Body of pancreas (tissue), 4 donors: ENCODE measurements at regions not wholly inside any gene's neighbourhood (a gene's known extent, or its start where the extent isn't known, plus 50 kb on each side); places are given as distances from the start of the nearest gene placed in this dataset.
A peak's percentile ranks its signal among the peaks of the same experiment; 100 is the strongest.

Experiments
- ATAC-seq: fragments of 150-250 bp; one replicate; pipeline ENCODE4 v1.9.1; 2016
- DNase-seq, 4 donors: peaks; one replicate each; pipeline ENCODE4 v3.0.0-alpha.2; 2019
- H3K27ac ChIP-seq, 4 donors: fragments of 200-600 bp; sonication (generic); 1 replicate in 3 of 4; 2 replicates in 1 of 4; pipeline versions ENCODE4 v1.5.1 to v1.6.1; 2016 to 2019; ENCODE audit warnings: mild to moderate bottlenecking in 1 of 4, mixed read lengths in 1 of 4, moderate library complexity in 1 of 4
- H3K27me3 ChIP-seq, 2 donors: fragments of 200-600 bp; sonication (generic); one replicate each; pipeline ENCODE4 v1.6.0; 2016; ENCODE audit warnings: mild to moderate bottlenecking in 1 of 2
- H3K36me3 ChIP-seq, 2 donors: fragments of 200-600 bp; sonication (generic); replicated peaks in 1 of 2; 2 replicates each; pipeline ENCODE4 v1.5.1; 2016; ENCODE audit warnings: low read depth in 2 of 2; ENCODE audit not compliant: insufficient read depth in 1 of 2
- H3K4me1 ChIP-seq: fragments of 200-600 bp; sonication (generic); one replicate; pipeline ENCODE4 v1.6.0; 2016
- H3K4me3 ChIP-seq, 2 donors: fragments of 200-600 bp; sonication (generic); 1 replicate in 1 of 2; 2 replicates in 1 of 2; pipeline ENCODE4 v1.5.1; 2016 to 2019
- H3K9me3 ChIP-seq, 3 donors: fragments of 200-600 bp; sonication (generic); 1 replicate in 2 of 3; 2 replicates in 1 of 3; pipeline ENCODE4 v1.5.1; 2016
- POLR2A ChIP-seq, 3 donors: fragments of 450-650 bp; IDR thresholded peaks; one replicate each; pipeline ENCODE4 v1.6.1; 2016; ENCODE audit warnings: antibody characterized with exemption in 3 of 3, mild to moderate bottlenecking in 2 of 3
- WGBS, 2 donors: methylation state at CpG; one replicate each; pipeline ENCODE4 v1.1.5; 2017; 5-methylcytosine and 5-hydroxymethylcytosine counted together
- intact Hi-C: fragments of 100-400 bp; cut with DNase I; formaldehyde crosslinking; loops from one replicate; pipeline ENCODE4 v1.15.1; 2023
- TF ChIP-seq, protein P1 (sequence below), 7 experiments: fragments of 450-650 bp in 4 of 7; fragments of 200-600 bp in 3 of 7; sonication (generic) in 3 of 7; IDR thresholded peaks; one replicate each; pipeline ENCODE4 v1.5.1; 2016 to 2019; ENCODE audit warnings: antibody characterized with exemption in 7 of 7

DNA sequence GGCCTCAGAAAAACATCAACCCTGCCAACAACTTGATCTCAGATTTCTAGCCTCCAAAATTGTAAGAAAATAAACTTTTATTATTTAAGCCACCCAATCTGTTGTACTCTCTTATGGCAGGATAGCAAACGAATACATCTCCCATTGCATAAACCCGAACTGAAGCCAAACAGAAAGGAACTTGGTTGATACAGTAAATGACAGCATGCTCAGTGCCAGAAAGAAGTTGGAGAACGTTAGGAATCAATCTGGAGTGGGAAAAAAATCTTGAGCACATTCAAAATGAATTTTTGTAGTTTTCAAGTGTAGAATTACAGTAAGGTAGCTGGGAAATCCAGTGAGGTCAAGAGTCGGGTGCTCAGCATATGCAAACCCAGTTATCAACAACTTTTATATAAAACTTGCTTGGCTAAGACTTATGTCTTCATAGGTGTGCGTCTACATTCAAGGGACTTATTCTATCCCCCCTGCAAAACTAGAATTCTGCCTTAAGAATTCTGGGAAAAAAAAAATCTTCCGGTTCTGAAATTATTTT, 157.5 kb upstream of the ANKRD50 start:
- H3K4me3 ChIP-seq: no peak overlapping the region
- 75% methylated on average over 6 of the region's 6 CpGs for WGBS, 2 donors
- TF ChIP-seq POLR2A (IDR thresholded peaks at IDR 0.05): no peak
- TF ChIP-seq, protein P1, sequence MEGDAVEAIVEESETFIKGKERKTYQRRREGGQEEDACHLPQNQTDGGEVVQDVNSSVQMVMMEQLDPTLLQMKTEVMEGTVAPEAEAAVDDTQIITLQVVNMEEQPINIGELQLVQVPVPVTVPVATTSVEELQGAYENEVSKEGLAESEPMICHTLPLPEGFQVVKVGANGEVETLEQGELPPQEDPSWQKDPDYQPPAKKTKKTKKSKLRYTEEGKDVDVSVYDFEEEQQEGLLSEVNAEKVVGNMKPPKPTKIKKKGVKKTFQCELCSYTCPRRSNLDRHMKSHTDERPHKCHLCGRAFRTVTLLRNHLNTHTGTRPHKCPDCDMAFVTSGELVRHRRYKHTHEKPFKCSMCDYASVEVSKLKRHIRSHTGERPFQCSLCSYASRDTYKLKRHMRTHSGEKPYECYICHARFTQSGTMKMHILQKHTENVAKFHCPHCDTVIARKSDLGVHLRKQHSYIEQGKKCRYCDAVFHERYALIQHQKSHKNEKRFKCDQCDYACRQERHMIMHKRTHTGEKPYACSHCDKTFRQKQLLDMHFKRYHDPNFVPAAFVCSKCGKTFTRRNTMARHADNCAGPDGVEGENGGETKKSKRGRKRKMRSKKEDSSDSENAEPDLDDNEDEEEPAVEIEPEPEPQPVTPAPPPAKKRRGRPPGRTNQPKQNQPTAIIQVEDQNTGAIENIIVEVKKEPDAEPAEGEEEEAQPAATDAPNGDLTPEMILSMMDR (IDR thresholded peaks at IDR 0.05): no peak
- ATAC-seq (no peak), DNase-seq (no peak)
- H3K27ac ChIP-seq: no peak overlapping the region
- intact Hi-C loops: no loop called here
- no peaks in the 10 kb centered on the region for H3K9me3 ChIP-seq
- H3K4me1 ChIP-seq: no peaks in the 10 kb centered on the region
- H3K36me3 ChIP-seq: no peaks in the 10 kb centered on the region
- H3K27me3 ChIP-seq: no peaks in the 10 kb centered on the region

DNA sequence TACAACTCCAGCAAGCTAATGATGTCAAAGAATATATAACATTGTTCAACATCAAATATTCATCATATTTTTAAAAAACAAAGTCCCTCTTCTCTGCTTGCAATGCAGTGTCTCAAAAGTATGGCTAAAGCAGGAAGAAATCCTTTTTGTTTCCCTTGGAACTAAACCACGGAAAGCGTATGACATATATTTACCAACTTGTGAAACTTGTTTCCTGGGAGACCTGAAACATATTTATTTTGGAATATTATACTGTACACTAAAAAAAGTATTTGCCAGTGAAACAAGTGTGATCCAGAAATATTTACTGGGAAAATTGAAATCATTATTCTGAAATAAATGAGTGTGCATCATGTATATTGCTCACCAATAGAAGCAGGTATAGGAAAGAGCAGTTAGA, 156.0 kb upstream of the ANKRD50 start:
- no peak for TF ChIP-seq POLR2A (IDR thresholded peaks at IDR 0.05)
- TF ChIP-seq, protein P1 (IDR thresholded peaks at IDR 0.05): no peak
- no peaks in the 10 kb centered on the region for H3K27me3 ChIP-seq
- ATAC-seq: peak; percentile 81
- H3K4me3 ChIP-seq: no peak overlapping the region
- no peaks in the 10 kb centered on the region for H3K36me3 ChIP-seq
- no peaks in the 10 kb centered on the region for H3K4me1 ChIP-seq
- H3K9me3 ChIP-seq: no peaks in the 10 kb centered on the region
- H3K27ac ChIP-seq: no peak overlapping the region
- WGBS, 2 donors: 30 to 40% methylated on average over 2 of the region's 2 CpGs
- intact Hi-C loops: no loop called here
- DNase-seq: no peak

DNA sequence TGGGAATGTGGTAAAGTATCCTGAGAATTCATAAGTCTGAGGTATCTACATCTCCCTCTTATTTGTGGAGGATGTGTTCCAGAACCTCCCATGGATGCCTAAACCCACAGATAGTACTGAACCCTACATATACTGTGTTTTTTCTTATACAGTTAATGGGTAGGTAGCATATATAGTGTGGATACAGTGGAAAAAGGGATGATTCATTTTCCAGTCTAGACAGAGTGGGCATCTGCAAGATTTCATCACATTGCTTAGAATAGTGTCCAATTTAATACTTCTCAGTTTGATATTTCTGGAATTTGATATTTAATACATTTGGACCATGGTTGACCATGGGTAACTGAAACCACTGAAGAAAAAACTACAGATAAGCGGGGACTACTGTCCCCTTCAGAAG, 155.0 kb upstream of the ANKRD50 start:
- 88 to 94% methylated on average over 1 of the region's 1 CpG for WGBS, 2 donors
- no peak for DNase-seq
- Histone ChIP-seq H3K4me1 (no peaks in the 10 kb centered on the region), H3K27me3 (no peaks in the 10 kb centered on the region), H3K9me3 (no peaks in the 10 kb centered on the region), H3K36me3 (no peaks in the 10 kb centered on the region), H3K27ac (no peak overlapping the region), H3K4me3 (no peak overlapping the region)
- intact Hi-C loops: no loop called here
- TF ChIP-seq POLR2A (IDR thresholded peaks at IDR 0.05): no peak
- TF ChIP-seq, protein P1 (IDR thresholded peaks at IDR 0.05): no peak
- no peak for ATAC-seq

DNA sequence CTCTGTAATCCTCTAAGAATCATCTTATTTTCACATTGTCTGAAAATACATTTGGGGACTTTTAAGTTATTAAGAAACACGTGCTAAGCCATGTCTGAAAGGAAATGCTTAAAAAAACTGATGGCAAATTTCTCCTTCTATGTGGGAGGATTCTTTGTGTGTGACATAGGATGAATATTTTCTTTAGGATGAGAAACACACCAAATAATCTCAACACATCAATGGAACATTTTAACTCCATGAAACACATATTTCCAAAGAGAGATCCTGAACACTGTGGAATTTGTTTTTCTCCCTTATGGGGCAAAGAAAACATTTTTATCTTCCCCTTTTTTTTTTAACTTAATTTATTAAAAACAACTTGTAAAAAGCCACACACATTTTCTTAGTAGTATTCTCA, 153.8 kb upstream of the ANKRD50 start:
- DNase-seq (no peak), ATAC-seq (no peak)
- TF ChIP-seq POLR2A (IDR thresholded peaks at IDR 0.05): no peak
- TF ChIP-seq, protein P1 (IDR thresholded peaks at IDR 0.05): no peak
- 73 to 81% methylated on average over 1 of the region's 1 CpG for WGBS, 2 donors
- Histone ChIP-seq H3K9me3 (no peaks in the 10 kb centered on the region), H3K36me3 (no peaks in the 10 kb centered on the region), H3K27me3 (no peaks in the 10 kb centered on the region), H3K4me1 (no peaks in the 10 kb centered on the region), H3K27ac (no peak overlapping the region), H3K4me3 (no peak overlapping the region)
- intact Hi-C loops: no loop called here

DNA sequence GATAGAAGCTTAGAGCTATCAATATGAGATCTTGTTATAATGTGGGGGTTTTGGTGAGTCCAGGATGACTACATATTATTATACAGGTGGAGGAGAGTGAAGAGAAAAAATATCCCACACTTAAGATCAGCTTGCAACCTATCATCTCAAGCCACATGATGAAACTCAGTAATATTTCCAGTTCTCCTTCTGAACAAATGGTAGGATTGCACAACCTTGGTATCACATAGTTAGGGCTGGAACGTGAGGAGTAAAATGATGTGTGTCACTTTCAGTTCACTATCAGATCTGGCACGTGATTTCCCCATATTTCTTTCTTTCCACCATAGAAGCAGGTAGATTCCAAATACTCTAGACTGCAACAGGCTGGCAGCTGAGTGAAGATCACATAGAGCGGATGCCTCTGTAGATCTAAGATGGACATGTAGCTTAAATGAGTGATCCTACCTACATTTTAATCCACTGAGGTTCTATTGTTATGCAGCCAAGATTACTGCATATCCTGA, 150.6 kb upstream of the ANKRD50 start:
- no peak overlapping the region for H3K4me3 ChIP-seq
- DNase-seq (no peak), ATAC-seq (no peak)
- peaks cover 10% of the 10 kb centered on the region for H3K4me1 ChIP-seq
- intact Hi-C loops: no loop called here
- no peak overlapping the region for H3K27ac ChIP-seq
- H3K9me3 ChIP-seq: no peaks in the 10 kb centered on the region
- no peaks in the 10 kb centered on the region for H3K36me3 ChIP-seq
- no peak for TF ChIP-seq POLR2A (IDR thresholded peaks at IDR 0.05)
- TF ChIP-seq, protein P1 (IDR thresholded peaks at IDR 0.05): no peak
- WGBS, 2 donors: 48% methylated on average over 3 of the region's 3 CpGs
- no peaks in the 10 kb centered on the region for H3K27me3 ChIP-seq
